ENCODE measurements at regions not wholly inside any gene's neighbourhood (a gene's known extent, or its start where the extent isn't known, plus 50 kb on each side); places are given as distances from the start of the nearest gene placed in this dataset.
"Not testable (repeated sequence)": the region's sequence is repeated elsewhere in the genome, so short reads cannot be mapped to it uniquely, and the experiment has no call there.

- TF ChIP-seq CTCF, POLR2AphosphoS5, POLR2A (IDR thresholded peaks at IDR 0.05): not testable (repeated sequence)
These were observed 233.7 kb downstream of the CEP170 start for GRCh38 chr1:243021365-243021764.

Data from breast epithelium (tissue), 3 donors.